ENCODE measurements at regions not wholly inside any gene's neighbourhood (a gene's known extent, or its start where the extent isn't known, plus 50 kb on each side); places are given as distances from the start of the nearest gene placed in this dataset.

GRCh38 chr17:15112846-15113617, 152.1 kb downstream of the PMP22 start:
- H3K4me3 ChIP-seq: no peak overlapping the region
- H3K4me1 ChIP-seq: no peaks in the 10 kb centered on the region
- intact Hi-C loops (cut with DNase I; ENCODE audit: low total_unique reads): no loop called here
- no peak for DNase-seq (ENCODE audit: low spot score in 2 of 2)
- H3K9me3 ChIP-seq: peaks cover 0 to 11% of the 10 kb centered on the region in 2 donors
- H3K27ac ChIP-seq: no peak overlapping the region
- H3K36me3 ChIP-seq: no peaks in the 10 kb centered on the region
- no peaks in the 10 kb centered on the region for H3K27me3 ChIP-seq
- no peak for TF ChIP-seq POLR2AphosphoS5 (IDR thresholded peaks at IDR 0.05)
- no peak for TF ChIP-seq CTCF (IDR thresholded peaks at IDR 0.05)
- TF ChIP-seq POLR2A (IDR thresholded peaks at IDR 0.05): no peak

GRCh38 chr17:15109608-15110007, 155.5 kb downstream of the PMP22 start:
- TF ChIP-seq POLR2A (IDR thresholded peaks at IDR 0.05) (no peak), POLR2AphosphoS5 (IDR thresholded peaks at IDR 0.05) (no peak), CTCF (IDR thresholded peaks at IDR 0.05) (no peak)
- Histone ChIP-seq H3K36me3 (no peaks in the 10 kb centered on the region), H3K9me3 (no peaks in the 10 kb centered on the region), H3K4me1 (no peaks in the 10 kb centered on the region), H3K4me3 (no peak overlapping the region), H3K27me3 (no peaks in the 10 kb centered on the region), H3K27ac (no peak overlapping the region)
- intact Hi-C loops (cut with DNase I; ENCODE audit: low total_unique reads): no loop called here
- no peak for DNase-seq (ENCODE audit: low spot score in 2 of 2)

GRCh38 chr17:15108992-15109391, 156.1 kb downstream of the PMP22 start:
- H3K4me1 ChIP-seq: no peaks in the 10 kb centered on the region
- DNase-seq (ENCODE audit: low spot score in 2 of 2): no peak
- H3K27me3 ChIP-seq: no peaks in the 10 kb centered on the region
- intact Hi-C loops (cut with DNase I; ENCODE audit: low total_unique reads): no loop called here
- no peaks in the 10 kb centered on the region for H3K36me3 ChIP-seq
- no peak for TF ChIP-seq CTCF (IDR thresholded peaks at IDR 0.05)
- TF ChIP-seq POLR2AphosphoS5 (IDR thresholded peaks at IDR 0.05): no peak
- no peak for TF ChIP-seq POLR2A (IDR thresholded peaks at IDR 0.05)
- H3K4me3 ChIP-seq: no peak overlapping the region
- H3K27ac ChIP-seq: no peak overlapping the region
- no peaks in the 10 kb centered on the region for H3K9me3 ChIP-seq

- DNase-seq (ENCODE audit: low spot score in 2 of 2): no peak
- intact Hi-C loops (cut with DNase I; ENCODE audit: low total_unique reads): no loop called here
- no peak overlapping the region for H3K4me3 ChIP-seq
- TF ChIP-seq CTCF (IDR thresholded peaks at IDR 0.05) (no peak), POLR2A (IDR thresholded peaks at IDR 0.05) (no peak), POLR2AphosphoS5 (IDR thresholded peaks at IDR 0.05) (no peak)
- H3K9me3 ChIP-seq: no peaks in the 10 kb centered on the region
- H3K4me1 ChIP-seq: no peaks in the 10 kb centered on the region
- no peak overlapping the region for H3K27ac ChIP-seq
- no peaks in the 10 kb centered on the region for H3K36me3 ChIP-seq
- no peaks in the 10 kb centered on the region for H3K27me3 ChIP-seq
Observed at GRCh38 chr17:15106540-15106939, 158.6 kb downstream of the PMP22 start.

- TF ChIP-seq POLR2AphosphoS5 (IDR thresholded peaks at IDR 0.05) (no peak), CTCF (IDR thresholded peaks at IDR 0.05) (no peak), POLR2A (IDR thresholded peaks at IDR 0.05) (no peak)
- H3K27ac ChIP-seq: no peak overlapping the region
- H3K9me3 ChIP-seq: no peaks in the 10 kb centered on the region
- no peaks in the 10 kb centered on the region for H3K27me3 ChIP-seq
- H3K4me1 ChIP-seq: no peaks in the 10 kb centered on the region
- DNase-seq (ENCODE audit: low spot score in 2 of 2): no peak
- H3K4me3 ChIP-seq: no peak overlapping the region
- no peaks in the 10 kb centered on the region for H3K36me3 ChIP-seq
- intact Hi-C loops (cut with DNase I; ENCODE audit: low total_unique reads): no loop called here
Observed at GRCh38 chr17:15103785-15104184, 161.3 kb downstream of the PMP22 start.

Measured in breast epithelium (tissue), 4 donors.